ENCODE measurements at regions not wholly inside any gene's neighbourhood (a gene's known extent, or its start where the extent isn't known, plus 50 kb on each side); places are given as distances from the start of the nearest gene placed in this dataset.

DNA sequence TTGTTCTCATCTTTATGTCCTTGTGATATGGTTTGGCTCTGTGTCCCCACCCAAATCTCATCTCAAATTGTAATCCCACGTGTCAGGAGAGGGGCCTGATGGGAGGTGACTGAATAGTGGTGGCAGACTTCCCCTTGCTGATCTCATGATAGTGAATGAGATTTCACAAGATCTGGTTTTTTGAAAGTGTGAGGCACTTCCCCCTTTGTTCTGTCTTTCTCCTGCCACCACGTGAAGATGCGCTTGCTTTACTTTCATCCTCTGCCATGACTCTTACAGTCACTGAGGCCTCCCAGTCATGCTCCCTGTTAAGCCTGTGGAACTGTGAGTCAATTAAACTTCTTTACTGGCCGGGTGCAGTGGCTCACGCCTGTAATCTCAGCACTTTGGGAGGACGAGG is 161.0 kb downstream of the HERPUD2 start:
- H2BK120ac ChIP-seq (ENCODE audit: low read depth, low read length) = no peak overlapping the region
- H3K79me1 ChIP-seq (ENCODE audit: low read depth, low read length) = no peaks in the 10 kb centered on the region

DNA sequence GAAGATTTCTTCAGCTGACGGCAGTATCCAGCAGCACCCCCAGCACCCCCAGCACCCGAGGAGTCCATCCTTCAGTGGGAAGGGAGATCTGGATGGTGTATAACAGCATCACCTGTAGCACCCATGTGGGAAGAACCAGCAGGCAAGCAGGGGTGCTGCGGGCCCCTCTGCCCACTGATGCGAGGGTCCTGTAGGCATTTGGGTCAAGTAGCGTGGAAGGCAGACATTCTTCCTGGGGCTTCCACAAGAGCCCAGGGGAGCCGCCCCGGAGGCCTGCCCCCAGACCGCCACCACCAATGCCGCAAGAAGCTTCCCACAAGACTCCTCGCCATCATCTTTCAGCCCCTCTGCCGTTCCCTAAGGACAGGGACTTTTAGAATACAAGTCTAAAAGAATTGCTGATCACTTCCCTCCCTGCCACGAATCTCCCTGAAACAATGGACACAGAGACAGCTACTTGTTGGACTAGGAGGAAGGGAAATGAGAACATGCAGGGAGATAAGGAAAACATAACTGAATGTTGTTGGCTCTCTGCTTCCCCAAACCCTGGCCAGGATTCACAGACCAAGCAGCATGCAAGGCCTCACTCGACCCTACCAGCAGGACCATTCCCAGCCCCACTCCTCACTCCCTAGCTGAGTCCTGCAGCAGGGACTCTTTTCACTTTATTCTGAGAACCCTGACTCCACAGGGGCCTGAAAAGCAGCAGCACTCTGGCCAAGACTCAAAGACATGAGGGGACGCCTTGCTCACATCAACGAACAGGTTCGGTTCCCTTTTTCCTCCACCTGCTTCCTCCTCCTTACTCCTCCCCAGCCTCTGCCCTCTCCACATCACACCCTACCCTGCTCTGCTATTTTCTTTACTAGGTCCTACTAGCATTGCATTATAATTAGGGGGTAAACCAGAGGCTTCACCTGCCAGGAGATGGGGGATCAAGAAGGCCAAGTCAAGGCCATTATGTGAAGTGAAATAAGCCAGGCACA is 164.5 kb downstream of the HERPUD2 start:
- no peak overlapping the region for H2BK5ac ChIP-seq (ENCODE audit: low read length)

More for the DNA sequence above, 161.0 kb downstream of the HERPUD2 start:
- Histone ChIP-seq H2AK5ac (ENCODE audit: low read depth, low read length) (no peak overlapping the region), H3K4me1 (ENCODE audit: control insufficient read depth in 2 of 2, insufficient read depth in 1 of 2, low read depth in 1 of 2, low read length in 2 of 2) (no peaks in the 10 kb centered on the region), H3K14ac (ENCODE audit: low read length) (no peak overlapping the region), H2BK12ac (ENCODE audit: low read length) (no peak overlapping the region), H2AFZ (ENCODE audit: low read length) (no peak overlapping the region), H2BK5ac (ENCODE audit: low read length) (no peak overlapping the region), H3K27me3 (ENCODE audit: control insufficient read depth in 3 of 3, insufficient read depth in 3 of 3, low read depth in 1 of 3, low read length in 3 of 3) (peaks cover 0 to 23% (median 8%) of the 10 kb centered on the region in 3 experiments), H3K23ac (ENCODE audit: low read depth, low read length, poor library complexity) (no peak overlapping the region), H3K4ac (ENCODE audit: low read length) (no peak overlapping the region), H3K9ac (ENCODE audit: low read depth, low read length, poor library complexity) (no peak overlapping the region), H3K36me3 (replicated peaks in 1 of 2; ENCODE audit: control insufficient read depth in 2 of 2, insufficient read depth in 2 of 2, low read length in 2 of 2) (no peaks in the 10 kb centered on the region), H3K18ac (ENCODE audit: low read length) (no peak overlapping the region), H4K91ac (ENCODE audit: low read depth, low read length, poor library complexity) (no peak overlapping the region), H3K4me2 (ENCODE audit: insufficient read depth, low read length, poor library complexity, severe bottlenecking) (no peak overlapping the region), H4K8ac (ENCODE audit: low read depth, low read length) (no peak overlapping the region), H3K27ac (replicated peaks; ENCODE audit: low read length) (no peak overlapping the region), H2BK15ac (ENCODE audit: low read length) (no peak overlapping the region), H3K4me3 (ENCODE audit: low read length in 2 of 2) (no peak overlapping the region), H3K9me3 (replicated peaks in 1 of 2; ENCODE audit: control insufficient read depth in 2 of 2, insufficient read depth in 1 of 2, low read depth in 1 of 2, low read length in 2 of 2) (no peaks in the 10 kb centered on the region)
- DNase-seq (ENCODE audit: low spot score) = no peak
- no CpG with 5 or more reads among the region's 6 CpGs for WGBS, 2 donors (ENCODE audit: extremely low coverage in 2 of 2, insufficient read length in 2 of 2, insufficient replicate concordance in 1 of 2)

GRCh38 chr7:35529713-35530112 is 165.2 kb downstream of the HERPUD2 start:
- no peak overlapping the region for H3K27ac ChIP-seq (replicated peaks; ENCODE audit: low read length)
- no peak overlapping the region for H2BK5ac ChIP-seq (ENCODE audit: low read length)
- H3K4me3 ChIP-seq (ENCODE audit: low read length in 2 of 2) = no peak overlapping the region
- H3K9ac ChIP-seq (ENCODE audit: low read depth, low read length, poor library complexity) = no peak overlapping the region
- H2BK12ac ChIP-seq (ENCODE audit: low read length) = no peak overlapping the region
- WGBS, 2 donors (ENCODE audit: extremely low coverage in 2 of 2, insufficient read length in 2 of 2, insufficient replicate concordance in 1 of 2) = no CpG with 5 or more reads among the region's 6 CpGs
- H3K4me2 ChIP-seq (ENCODE audit: insufficient read depth, low read length, poor library complexity, severe bottlenecking) = no peak overlapping the region
- no peak overlapping the region for H2BK15ac ChIP-seq (ENCODE audit: low read length)
- no peak overlapping the region for H4K91ac ChIP-seq (ENCODE audit: low read depth, low read length, poor library complexity)
- H4K8ac ChIP-seq (ENCODE audit: low read depth, low read length) = no peak overlapping the region
- H2BK120ac ChIP-seq (ENCODE audit: low read depth, low read length) = no peak overlapping the region
- no peak overlapping the region for H3K14ac ChIP-seq (ENCODE audit: low read length)
- no peaks in the 10 kb centered on the region for H3K79me1 ChIP-seq (ENCODE audit: low read depth, low read length)
- H2AK5ac ChIP-seq (ENCODE audit: low read depth, low read length) = no peak overlapping the region
- H3K4ac ChIP-seq (ENCODE audit: low read length) = no peak overlapping the region
- no peaks in the 10 kb centered on the region for H3K36me3 ChIP-seq (replicated peaks in 1 of 2; ENCODE audit: control insufficient read depth in 2 of 2, insufficient read depth in 2 of 2, low read length in 2 of 2)
- no peak for DNase-seq (ENCODE audit: low spot score)
- no peak overlapping the region for H3K18ac ChIP-seq (ENCODE audit: low read length)
- no peak overlapping the region for H2AFZ ChIP-seq (ENCODE audit: low read length)
- H3K27me3 ChIP-seq (ENCODE audit: control insufficient read depth in 3 of 3, insufficient read depth in 3 of 3, low read depth in 1 of 3, low read length in 3 of 3) = peaks cover 0 to 11% (median 0%) of the 10 kb centered on the region in 3 experiments
- H3K23ac ChIP-seq (ENCODE audit: low read depth, low read length, poor library complexity) = no peak overlapping the region
- no peaks in the 10 kb centered on the region for H3K9me3 ChIP-seq (replicated peaks in 1 of 2; ENCODE audit: control insufficient read depth in 2 of 2, insufficient read depth in 1 of 2, low read depth in 1 of 2, low read length in 2 of 2)
- no peaks in the 10 kb centered on the region for H3K4me1 ChIP-seq (ENCODE audit: control insufficient read depth in 2 of 2, insufficient read depth in 1 of 2, low read depth in 1 of 2, low read length in 2 of 2)

More for the DNA sequence above, 164.5 kb downstream of the HERPUD2 start:
- Histone ChIP-seq H3K4me1 (ENCODE audit: control insufficient read depth in 2 of 2, insufficient read depth in 1 of 2, low read depth in 1 of 2, low read length in 2 of 2) (no peaks in the 10 kb centered on the region), H3K27ac (replicated peaks; ENCODE audit: low read length) (no peak overlapping the region), H3K9me3 (replicated peaks in 1 of 2; ENCODE audit: control insufficient read depth in 2 of 2, insufficient read depth in 1 of 2, low read depth in 1 of 2, low read length in 2 of 2) (no peaks in the 10 kb centered on the region), H3K79me1 (ENCODE audit: low read depth, low read length) (no peaks in the 10 kb centered on the region), H3K4me3 (ENCODE audit: low read length in 2 of 2) (no peak overlapping the region), H3K27me3 (ENCODE audit: control insufficient read depth in 3 of 3, insufficient read depth in 3 of 3, low read depth in 1 of 3, low read length in 3 of 3) (peaks cover 0 to 11% (median 0%) of the 10 kb centered on the region in 3 experiments), H3K14ac (ENCODE audit: low read length) (no peak overlapping the region), H2BK120ac (ENCODE audit: low read depth, low read length) (no peak overlapping the region), H3K4ac (ENCODE audit: low read length) (no peak overlapping the region), H3K9ac (ENCODE audit: low read depth, low read length, poor library complexity) (no peak overlapping the region), H3K18ac (ENCODE audit: low read length) (peak overlapping the region; percentile 11), H3K23ac (ENCODE audit: low read depth, low read length, poor library complexity) (peak overlapping the region; percentile 74), H2AFZ (ENCODE audit: low read length) (no peak overlapping the region), H4K91ac (ENCODE audit: low read depth, low read length, poor library complexity) (no peak overlapping the region), H3K36me3 (replicated peaks in 1 of 2; ENCODE audit: control insufficient read depth in 2 of 2, insufficient read depth in 2 of 2, low read length in 2 of 2) (no peaks in the 10 kb centered on the region), H4K8ac (ENCODE audit: low read depth, low read length) (no peak overlapping the region), H2AK5ac (ENCODE audit: low read depth, low read length) (no peak overlapping the region), H3K4me2 (ENCODE audit: insufficient read depth, low read length, poor library complexity, severe bottlenecking) (no peak overlapping the region), H2BK15ac (ENCODE audit: low read length) (no peak overlapping the region), H2BK12ac (ENCODE audit: low read length) (no peak overlapping the region)
- no peak for DNase-seq (ENCODE audit: low spot score)
- no CpG with 5 or more reads among the region's 16 CpGs for WGBS, 2 donors (ENCODE audit: extremely low coverage in 2 of 2, insufficient read length in 2 of 2, insufficient replicate concordance in 1 of 2)

DNA sequence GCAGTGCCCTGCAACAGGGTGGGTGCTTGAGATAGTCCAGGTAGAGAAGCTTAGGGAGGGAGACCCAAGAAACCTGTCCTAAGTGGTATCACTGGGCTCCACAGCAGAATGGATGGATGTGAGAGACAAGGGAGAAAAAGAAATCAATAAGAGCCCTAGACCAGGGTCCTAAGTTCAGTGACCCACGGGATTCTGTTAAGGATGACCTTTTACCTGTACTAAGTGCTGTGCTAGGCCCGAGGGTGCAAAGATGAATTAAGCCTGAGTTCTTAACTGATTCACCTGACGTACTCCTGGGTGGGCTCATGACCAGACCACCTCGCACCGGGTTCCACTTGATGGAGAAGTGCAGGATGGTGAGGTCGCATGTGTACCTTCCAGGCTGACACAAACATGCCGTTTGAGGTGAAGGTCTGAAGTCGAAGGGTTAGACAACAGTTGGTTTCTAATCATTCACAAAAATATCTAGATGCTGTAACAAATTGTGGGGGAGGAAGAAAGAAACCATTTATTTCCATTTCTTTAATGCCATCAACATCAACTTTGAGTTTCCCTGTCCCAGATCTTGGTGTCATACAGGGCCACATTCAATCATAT is 166.5 kb downstream of the HERPUD2 start:
- no peaks in the 10 kb centered on the region for H3K4me1 ChIP-seq (ENCODE audit: control insufficient read depth in 2 of 2, insufficient read depth in 1 of 2, low read depth in 1 of 2, low read length in 2 of 2)
- no peak overlapping the region for H3K14ac ChIP-seq (ENCODE audit: low read length)
- H2BK120ac ChIP-seq (ENCODE audit: low read depth, low read length) = no peak overlapping the region
- DNase-seq (ENCODE audit: low spot score) = no peak
- no peaks in the 10 kb centered on the region for H3K79me1 ChIP-seq (ENCODE audit: low read depth, low read length)
- H3K4me2 ChIP-seq (ENCODE audit: insufficient read depth, low read length, poor library complexity, severe bottlenecking) = no peak overlapping the region
- no peak overlapping the region for H3K4me3 ChIP-seq (ENCODE audit: low read length in 2 of 2)
- no peak overlapping the region for H3K9ac ChIP-seq (ENCODE audit: low read depth, low read length, poor library complexity)
- H2BK12ac ChIP-seq (ENCODE audit: low read length) = no peak overlapping the region
- no CpG with 5 or more reads among the region's 8 CpGs for WGBS, 2 donors (ENCODE audit: extremely low coverage in 2 of 2, insufficient read length in 2 of 2, insufficient replicate concordance in 1 of 2)
- no peak overlapping the region for H4K91ac ChIP-seq (ENCODE audit: low read depth, low read length, poor library complexity)
- no peak overlapping the region for H3K18ac ChIP-seq (ENCODE audit: low read length)
- no peak overlapping the region for H2AK5ac ChIP-seq (ENCODE audit: low read depth, low read length)
- no peak overlapping the region for H3K23ac ChIP-seq (ENCODE audit: low read depth, low read length, poor library complexity)
- H2BK15ac ChIP-seq (ENCODE audit: low read length) = no peak overlapping the region
- H3K27me3 ChIP-seq (ENCODE audit: control insufficient read depth in 3 of 3, insufficient read depth in 3 of 3, low read depth in 1 of 3, low read length in 3 of 3) = peaks cover 0 to 11% (median 0%) of the 10 kb centered on the region in 3 experiments
- H3K4ac ChIP-seq (ENCODE audit: low read length) = no peak overlapping the region
- no peak overlapping the region for H2AFZ ChIP-seq (ENCODE audit: low read length)
- H3K9me3 ChIP-seq (replicated peaks in 1 of 2; ENCODE audit: control insufficient read depth in 2 of 2, insufficient read depth in 1 of 2, low read depth in 1 of 2, low read length in 2 of 2) = no peaks in the 10 kb centered on the region
- H3K36me3 ChIP-seq (replicated peaks in 1 of 2; ENCODE audit: control insufficient read depth in 2 of 2, insufficient read depth in 2 of 2, low read length in 2 of 2) = no peaks in the 10 kb centered on the region
- H3K27ac ChIP-seq (replicated peaks; ENCODE audit: low read length) = no peak overlapping the region
- H2BK5ac ChIP-seq (ENCODE audit: low read length) = no peak overlapping the region
- H4K8ac ChIP-seq (ENCODE audit: low read depth, low read length) = no peak overlapping the region

All from neuronal stem cell (in vitro differentiated cells).